ENCODE measurements at regions not wholly inside any gene's neighbourhood (a gene's known extent, or its start where the extent isn't known, plus 50 kb on each side); places are given as distances from the start of the nearest gene placed in this dataset.
"Not testable (repeated sequence)": the region's sequence is repeated elsewhere in the genome, so short reads cannot be mapped to it uniquely, and the experiment has no call there.

- no peak for DNase-seq (ENCODE audit: low read depth)
Measured at GRCh38 chr10:2246747-2247146, 509.4 kb upstream of the ADARB2 start.

- no peak for DNase-seq (ENCODE audit: low read depth)
Measured at GRCh38 chr10:2245580-2245979, 508.3 kb upstream of the ADARB2 start.

GRCh38 chr10:2244471-2244870, 507.1 kb upstream of the ADARB2 start:
- no peak for DNase-seq (ENCODE audit: low read depth)

GRCh38 chr10:2236876-2237275, 499.6 kb upstream of the ADARB2 start:
- DNase-seq (ENCODE audit: low read depth): no peak

- DNase-seq (ENCODE audit: low read depth): no peak
Measured at GRCh38 chr10:2232479-2232878, 495.2 kb upstream of the ADARB2 start.

GRCh38 chr10:2230478-2230877, 493.2 kb upstream of the ADARB2 start:
- no peak for DNase-seq (ENCODE audit: low read depth)

GRCh38 chr10:2228320-2228901, 491.1 kb upstream of the ADARB2 start:
- DNase-seq (ENCODE audit: low read depth): no peak

GRCh38 chr10:2225609-2226008, 488.3 kb upstream of the ADARB2 start:
- DNase-seq (ENCODE audit: low read depth): no peak

GRCh38 chr10:2223548-2224320, 486.4 kb upstream of the ADARB2 start:
- no peak for DNase-seq (ENCODE audit: low read depth)

- DNase-seq (ENCODE audit: low read depth): no peak
Measured at GRCh38 chr10:2222631-2223030, 485.3 kb upstream of the ADARB2 start.

GRCh38 chr10:2214805-2215204, 477.5 kb upstream of the ADARB2 start:
- DNase-seq (ENCODE audit: low read depth): no peak

GRCh38 chr10:2214092-2214491, 476.8 kb upstream of the ADARB2 start:
- no peak for DNase-seq (ENCODE audit: low read depth)

- DNase-seq (ENCODE audit: low read depth): no peak
Measured at GRCh38 chr10:2212244-2212834, 475.0 kb upstream of the ADARB2 start.

GRCh38 chr10:2210088-2210487, 472.8 kb upstream of the ADARB2 start:
- DNase-seq (ENCODE audit: low read depth): no peak

GRCh38 chr10:2208106-2208505, 470.8 kb upstream of the ADARB2 start:
- DNase-seq (ENCODE audit: low read depth): no peak

- DNase-seq (ENCODE audit: low read depth): no peak
Measured at GRCh38 chr10:2207246-2207922, 470.1 kb upstream of the ADARB2 start.

- DNase-seq (ENCODE audit: low read depth): no peak
Measured at GRCh38 chr10:2205406-2205805, 468.1 kb upstream of the ADARB2 start.

GRCh38 chr10:2202401-2202800, 465.1 kb upstream of the ADARB2 start:
- DNase-seq (ENCODE audit: low read depth): no peak

GRCh38 chr10:2201534-2202099, 464.3 kb upstream of the ADARB2 start:
- no peak for DNase-seq (ENCODE audit: low read depth)

GRCh38 chr10:2197663-2198062, 460.3 kb upstream of the ADARB2 start:
- no peak for DNase-seq (ENCODE audit: low read depth)

- no peak for DNase-seq (ENCODE audit: low read depth)
Measured at GRCh38 chr10:2196272-2196671, 458.9 kb upstream of the ADARB2 start.

GRCh38 chr10:2189356-2189755, 452.0 kb upstream of the ADARB2 start:
- DNase-seq (ENCODE audit: low read depth): not testable (repeated sequence)

GRCh38 chr10:2188371-2188770, 451.0 kb upstream of the ADARB2 start:
- DNase-seq (ENCODE audit: low read depth): no peak

Data from stromal cell of bone marrow (primary cell).